NCI-H1694 treated with DMSO at 0.1 percent for 48 hours (cell line): ENCODE measurements at regions not wholly inside any gene's neighbourhood (a gene's known extent, or its start where the extent isn't known, plus 50 kb on each side); places are given as distances from the start of the nearest gene placed in this dataset.

Experiments used
- DNase-seq: peaks from one replicate; lab custom pipeline; 2025; lab: John Stamatoyannopoulos, UW

DNA sequence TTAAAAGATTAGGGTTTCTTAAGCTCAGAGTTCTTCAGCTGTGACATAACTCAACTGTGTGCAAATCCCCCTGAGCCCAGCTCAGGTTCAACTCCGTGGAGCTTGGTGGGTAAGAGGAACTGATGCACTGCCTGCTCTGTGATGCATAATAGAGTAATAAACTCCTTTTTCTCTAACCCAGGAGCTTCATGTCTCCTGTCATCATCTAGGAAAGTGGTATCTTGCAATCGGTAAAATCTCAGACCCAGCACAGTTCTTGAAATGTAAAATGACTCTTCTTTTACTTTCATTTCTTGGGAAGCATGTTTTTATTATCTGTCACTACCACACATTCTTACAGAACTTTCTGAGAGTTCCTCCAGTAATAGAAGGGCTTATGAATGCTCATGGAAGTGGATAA is 123.8 kb upstream of the PCDH9 start:
- DNase-seq = no peak

DNA sequence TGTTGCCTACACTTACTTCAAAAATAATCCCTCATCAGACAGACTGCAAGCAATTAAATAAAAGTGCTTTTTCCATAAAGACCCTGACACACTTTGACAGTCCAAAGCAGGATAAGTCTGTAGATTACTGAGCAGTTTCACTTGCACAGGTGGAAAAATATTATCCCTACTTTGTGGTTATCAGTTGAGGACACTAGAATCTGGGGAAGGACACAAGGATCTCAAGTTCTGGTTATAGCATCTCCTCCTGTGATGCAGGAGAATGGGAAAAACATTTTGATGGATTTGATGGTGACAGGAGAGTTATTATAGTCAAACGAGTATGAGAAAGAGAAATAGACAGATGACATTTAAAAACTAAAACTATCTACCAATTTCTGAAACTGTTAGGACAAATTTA is 122.9 kb upstream of the PCDH9 start:
- DNase-seq = no peak

DNA sequence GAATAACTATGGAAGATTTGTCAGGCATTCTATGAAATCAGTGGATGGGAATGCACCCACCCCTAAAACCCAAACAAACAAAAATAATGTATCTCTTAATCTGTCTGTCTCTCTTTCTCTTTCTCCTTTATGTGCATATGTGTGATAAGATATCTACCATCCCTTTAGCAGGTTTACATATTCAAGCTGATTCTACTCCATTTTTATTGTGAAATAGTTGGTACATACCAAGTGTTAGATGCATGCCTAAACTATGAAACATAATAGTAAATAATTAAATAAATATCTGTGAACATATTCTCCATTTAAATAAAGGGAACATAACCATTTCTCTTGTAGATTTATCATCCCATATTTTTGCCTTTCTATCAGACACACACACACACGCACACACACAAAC is 121.8 kb upstream of the PCDH9 start:
- no peak for DNase-seq

DNA sequence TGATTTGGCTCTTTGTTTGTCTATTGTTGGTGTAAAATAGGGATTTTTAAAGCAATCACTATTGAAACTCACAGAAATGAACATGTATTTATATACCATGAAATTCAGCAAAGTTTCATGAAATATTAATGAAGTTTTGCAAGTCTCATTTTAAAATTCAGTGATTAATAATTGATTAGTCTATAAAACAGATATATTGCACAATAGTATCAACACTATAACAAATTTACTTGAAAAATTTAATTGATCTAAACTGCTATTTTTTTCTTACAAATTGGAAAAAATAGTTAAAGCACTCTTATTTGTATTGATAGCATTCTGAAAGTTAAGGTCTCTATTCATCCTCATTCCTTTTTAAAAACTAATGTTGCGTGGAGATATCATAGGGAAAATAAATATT is 121.0 kb upstream of the PCDH9 start:
- no peak for DNase-seq

DNA sequence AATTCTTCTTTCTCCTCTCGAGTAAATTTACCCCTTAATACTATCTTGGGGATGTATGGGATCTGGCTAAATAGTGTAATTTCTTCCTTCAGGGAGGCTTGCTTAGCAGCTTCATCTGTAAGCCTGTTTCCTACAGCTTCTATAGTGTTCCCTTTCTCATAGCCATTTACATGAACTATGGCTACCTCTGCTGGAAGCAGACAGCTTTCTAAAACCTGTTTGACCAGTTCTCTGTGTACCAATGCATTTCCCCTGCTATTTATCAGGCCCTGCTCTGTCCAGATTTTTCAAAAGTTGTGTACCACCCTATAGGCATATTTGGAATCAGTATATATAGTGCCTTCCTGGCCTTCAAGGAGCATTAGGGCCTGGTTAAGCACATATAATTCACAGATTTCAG is 113.6 kb upstream of the PCDH9 start:
- no peak for DNase-seq

DNA sequence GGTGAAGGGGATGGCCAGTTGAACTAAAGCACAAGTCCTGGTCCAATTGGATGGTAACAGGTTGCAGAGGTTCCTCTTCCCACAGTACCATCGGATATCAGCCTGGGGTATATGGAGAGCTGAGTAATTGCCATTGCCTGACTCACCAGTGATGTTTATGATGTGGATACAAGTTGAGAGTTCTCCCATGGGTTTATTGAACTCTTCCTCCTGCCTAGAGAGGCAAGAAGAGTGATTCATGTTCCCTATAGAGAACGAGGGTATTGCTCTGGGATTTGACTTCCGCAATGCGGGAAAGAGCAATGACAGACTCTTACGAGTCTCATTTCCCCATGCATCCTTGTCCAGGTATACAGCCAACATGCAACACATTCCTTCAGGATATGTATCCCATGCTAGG is 111.3 kb upstream of the PCDH9 start:
- no peak for DNase-seq

DNA sequence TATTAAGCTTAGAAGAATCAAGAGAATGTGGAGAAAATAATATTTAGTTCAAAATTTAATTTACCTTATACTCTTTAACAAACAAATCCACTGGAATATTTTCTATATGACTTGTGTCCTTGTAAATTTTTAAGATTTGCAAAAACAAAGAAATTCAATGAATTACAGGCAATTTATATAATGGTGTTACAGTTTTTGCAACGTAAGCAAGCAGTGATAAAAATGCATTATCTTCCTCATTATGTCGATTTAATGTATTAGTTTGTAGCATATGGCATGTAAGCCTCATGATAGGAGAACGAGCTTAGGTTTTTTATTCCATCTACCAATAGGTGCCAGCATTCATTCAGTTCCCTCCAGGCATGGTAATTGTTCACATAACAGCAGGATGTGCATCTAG is 100.0 kb upstream of the PCDH9 start:
- DNase-seq = no peak

DNA sequence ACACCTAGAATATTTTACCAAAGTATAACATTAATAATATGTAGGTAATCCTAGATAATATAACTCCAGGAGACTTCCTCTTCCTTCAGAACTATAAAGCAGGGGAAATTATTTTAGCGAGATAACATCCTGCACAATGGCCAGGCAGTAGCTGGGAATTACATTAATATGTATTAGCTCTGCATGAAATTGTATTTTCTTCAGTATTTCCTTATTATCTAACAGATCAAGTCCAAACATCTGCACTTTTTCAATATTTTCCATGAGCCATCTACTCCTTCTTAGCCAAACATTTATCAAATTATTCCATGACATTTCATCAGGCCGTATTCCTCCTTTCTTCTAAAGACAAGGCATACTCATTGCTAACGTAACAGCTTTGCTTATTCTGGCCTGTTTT is 98.8 kb upstream of the PCDH9 start:
- no peak for DNase-seq

DNA sequence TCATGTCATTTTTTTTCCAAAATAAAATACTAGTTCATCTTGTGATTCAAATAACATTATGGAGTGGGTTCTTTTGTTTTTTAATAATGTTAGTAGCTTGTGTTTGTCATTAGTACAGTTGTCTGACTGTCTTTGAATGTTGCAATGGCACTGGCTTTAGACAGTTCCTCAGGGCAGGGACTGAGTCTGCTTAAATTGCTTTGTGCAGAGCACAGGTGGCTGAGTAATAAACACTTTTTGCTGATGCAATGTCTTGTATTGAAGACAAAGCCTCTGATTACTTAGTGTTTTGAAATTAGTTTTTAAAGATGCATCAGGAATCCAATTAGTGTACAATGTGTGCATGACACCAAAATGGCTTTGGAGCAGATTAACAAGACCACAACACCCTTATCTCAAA is 88.7 kb upstream of the PCDH9 start:
- DNase-seq = no peak

DNA sequence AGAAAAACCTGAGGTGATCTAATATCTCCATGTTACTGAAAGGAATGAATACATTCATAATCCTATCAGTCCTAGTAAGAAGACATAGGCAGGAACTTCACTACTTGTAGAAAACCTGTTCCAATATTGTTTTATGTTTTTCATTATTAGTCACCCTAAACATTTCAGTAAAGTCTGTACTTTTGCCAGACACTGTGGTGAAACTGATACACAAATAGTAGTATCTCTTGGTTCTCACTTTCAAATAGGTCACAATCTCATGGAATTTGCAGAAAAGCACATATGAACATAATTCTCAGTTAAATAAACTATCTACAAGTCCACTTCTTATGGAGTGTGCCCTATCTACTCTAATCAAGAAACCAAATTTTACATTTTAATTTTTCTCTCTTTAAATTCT is 88.3 kb upstream of the PCDH9 start:
- DNase-seq = no peak

DNA sequence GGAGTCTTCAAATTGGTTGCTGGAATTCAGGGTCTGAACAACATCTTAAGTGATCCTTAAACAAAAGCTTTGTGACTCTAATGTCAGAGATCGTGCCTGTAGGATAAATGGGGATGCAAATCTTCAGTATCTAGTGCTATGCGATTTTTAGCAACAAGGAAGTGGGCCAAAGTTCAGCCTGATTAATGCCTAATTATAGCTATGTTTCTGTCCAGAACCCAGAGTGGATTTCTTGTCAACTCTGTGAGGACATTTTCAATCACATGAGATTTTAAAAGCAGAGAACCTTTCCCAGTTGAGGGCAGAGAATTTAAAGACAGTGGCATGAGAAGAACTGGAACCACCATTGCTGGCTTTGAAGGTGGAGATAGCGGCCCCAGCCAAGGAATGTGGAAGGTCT is 84.3 kb upstream of the PCDH9 start:
- no peak for DNase-seq

DNA sequence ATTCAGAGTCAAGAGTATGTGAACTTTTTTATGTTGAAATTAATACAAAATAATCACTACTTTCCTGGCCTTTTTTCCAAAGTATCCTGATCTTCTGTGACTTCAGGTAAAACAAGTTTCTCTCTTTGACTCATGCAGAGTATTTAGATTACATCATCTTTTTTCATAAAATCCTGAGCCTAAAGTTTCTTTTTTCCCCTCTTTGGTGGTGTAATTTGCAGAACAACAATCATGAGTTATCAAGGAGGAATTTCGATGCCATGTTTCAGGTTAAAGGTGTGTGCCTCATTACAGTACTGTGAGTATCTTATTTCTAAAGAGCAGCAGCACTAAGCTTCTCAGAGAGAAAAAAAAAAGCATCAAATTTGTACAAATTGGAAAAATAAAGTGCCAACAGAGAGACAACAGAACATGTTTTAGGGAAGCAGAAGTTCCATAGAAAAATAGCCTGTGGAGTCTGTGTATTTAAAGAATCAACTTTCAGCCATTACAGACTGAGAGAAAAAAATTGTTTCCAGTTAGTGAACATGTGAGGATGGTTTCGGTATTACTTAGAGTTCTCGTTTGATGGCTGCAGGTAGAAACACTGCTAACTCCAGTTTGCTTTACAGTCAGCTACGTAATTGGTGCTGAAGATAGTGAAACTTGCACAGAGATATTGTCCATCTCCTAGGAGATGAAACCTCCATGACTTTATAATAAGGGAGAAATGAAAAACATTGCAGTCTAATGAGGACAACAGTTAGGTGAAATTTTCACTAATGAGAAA is 78.1 kb upstream of the PCDH9 start:
- DNase-seq = no peak

DNA sequence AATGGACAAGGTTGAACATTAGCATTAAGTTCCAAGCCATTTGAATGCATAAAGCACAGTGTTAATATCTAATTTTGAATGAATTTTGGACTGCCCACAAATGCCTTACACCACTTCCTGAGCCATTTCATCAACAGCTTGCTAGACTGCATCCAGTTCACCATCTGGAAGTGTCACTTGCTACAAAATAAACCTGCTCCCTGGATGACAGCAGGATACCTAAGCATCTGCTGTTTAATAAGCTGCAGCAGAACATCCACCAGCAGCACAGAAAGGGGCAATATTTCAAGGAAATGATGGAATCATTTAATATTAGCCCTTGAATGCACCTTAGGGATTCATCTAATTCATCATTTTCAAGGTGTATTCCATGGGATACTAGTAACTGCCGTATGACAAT is 76.6 kb upstream of the PCDH9 start:
- DNase-seq = peak; percentile 89

DNA sequence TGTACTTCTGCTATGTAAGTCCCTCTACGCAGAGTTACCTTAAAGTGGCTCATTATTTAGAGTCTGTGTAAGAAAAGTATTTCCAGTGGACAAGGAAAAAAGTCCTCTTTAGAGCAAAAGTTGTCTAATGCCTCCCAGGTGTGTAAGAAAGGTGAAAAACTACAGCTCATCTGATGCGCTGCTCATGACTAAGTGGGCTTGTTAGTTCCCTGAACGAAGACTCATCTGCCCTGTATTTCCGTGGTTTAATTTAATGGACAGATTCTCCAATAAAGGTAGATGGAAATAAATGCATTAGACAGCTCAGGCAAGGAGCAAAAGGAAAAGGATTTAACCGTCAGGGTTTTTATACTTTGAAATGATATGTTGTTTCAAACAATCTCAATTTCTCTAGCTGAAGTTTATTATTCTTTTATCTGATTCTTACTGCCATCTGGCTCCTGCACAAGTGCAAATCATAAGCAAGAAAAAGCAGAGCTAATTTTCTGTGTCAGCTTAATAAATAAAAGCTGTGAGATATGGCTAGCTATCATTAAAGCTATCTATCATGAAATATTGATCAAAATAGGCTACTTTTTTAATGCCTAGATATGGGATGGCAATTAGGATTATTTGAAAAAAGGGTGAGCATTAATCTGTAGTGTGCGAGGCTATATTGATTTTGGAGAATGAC is 73.7 kb upstream of the PCDH9 start:
- peak; percentile 39 for DNase-seq

DNA sequence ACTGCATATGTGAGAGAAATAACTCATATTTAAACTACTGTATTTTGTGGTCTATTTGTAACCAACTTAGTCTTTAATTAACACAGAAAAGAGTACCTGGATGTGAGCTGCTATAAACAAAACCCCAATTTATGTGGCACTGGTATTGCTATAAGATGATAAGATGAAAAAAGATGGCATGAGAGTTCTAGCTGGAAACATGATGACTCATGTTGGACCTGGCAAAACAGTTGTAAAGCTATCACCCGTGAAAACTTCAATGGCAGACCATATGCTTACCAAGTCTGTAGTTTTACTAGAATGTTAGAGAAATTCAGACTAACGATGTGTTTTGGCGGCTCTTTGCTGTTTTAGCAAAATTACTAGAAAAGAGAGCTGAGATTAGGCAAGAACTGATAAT is 69.6 kb upstream of the PCDH9 start:
- peak; percentile 88 for DNase-seq

DNA sequence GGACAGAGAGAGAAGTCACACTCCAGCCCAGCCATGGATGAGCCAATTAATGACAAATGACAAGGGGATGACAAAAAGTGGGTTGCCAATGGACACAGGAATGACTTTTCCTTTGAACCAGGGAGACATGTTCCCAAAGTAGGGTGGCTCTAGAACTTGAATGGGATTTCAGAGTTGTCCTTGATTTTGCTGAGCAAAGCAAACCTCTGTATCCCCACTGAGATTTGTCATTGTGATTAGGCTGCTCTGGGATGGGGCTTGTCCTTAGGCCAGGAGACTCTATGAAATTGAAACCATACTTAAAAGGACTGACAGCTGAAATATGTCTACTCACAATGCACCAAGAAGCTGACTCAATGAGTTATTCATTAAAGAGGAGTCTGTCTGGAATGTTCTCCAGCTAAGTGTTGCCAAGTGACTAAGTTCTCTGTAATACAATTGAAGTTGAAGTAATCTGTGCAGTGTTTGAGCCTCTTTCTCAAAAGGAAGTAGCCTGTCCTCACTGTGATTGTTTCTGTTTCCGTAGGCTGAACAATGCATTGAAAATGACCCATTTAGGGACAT is 69.0 kb upstream of the PCDH9 start:
- DNase-seq = no peak

DNA sequence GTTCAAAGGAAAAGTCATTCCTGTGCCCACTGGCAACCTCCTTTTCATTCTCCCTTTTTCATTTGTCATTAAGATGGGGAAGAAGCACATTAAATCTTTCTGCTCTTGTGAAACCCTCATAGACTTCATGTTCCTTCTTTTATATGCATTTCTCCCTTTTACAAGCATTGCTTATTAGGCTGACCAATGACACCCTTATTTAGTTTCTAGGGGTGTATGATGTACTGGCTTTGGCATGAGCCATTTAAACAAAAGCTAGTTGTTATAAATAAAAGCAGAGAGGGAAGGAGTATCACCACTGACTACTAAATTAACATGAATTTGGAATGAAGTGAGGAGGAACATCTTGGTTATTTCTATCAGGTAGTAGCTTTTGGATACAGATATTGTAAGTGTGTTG is 68.2 kb upstream of the PCDH9 start:
- no peak for DNase-seq

DNA sequence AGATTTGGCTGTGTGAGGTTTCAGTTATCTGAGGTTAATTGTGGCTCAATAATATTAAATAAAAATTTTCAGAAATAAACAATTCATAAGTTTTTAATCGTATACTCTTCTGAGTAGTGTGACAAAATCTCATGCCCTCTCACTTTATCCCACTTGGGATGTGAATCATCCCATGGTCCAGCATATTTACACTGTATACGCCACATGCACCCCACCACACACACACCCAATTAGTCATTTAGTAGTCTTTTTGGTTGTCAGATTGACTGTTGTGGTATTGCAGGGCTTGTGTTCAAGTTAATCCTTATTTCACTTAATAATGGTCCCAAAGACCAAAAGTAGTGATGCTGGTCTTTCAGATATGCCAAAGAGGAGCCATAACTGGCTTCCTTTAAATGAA is 66.4 kb upstream of the PCDH9 start:
- DNase-seq = no peak

DNA sequence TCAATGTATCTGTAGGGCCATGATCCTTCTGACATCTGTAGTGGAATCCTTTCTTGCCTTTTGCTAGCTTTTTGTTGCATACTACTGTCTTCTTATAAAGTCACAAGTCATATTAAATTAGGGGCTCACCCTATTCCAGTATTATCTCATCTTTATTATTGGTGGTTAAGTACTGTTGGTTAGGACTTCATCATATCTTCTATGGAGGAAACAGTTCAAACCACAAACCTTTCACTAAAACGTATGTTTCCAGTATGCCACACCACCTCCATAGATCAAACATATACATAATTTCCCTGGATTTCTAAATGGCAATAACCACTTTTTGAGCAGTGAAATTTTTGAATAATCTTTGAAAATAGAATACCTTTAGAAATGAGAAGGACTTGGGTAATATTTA is 62.8 kb upstream of the PCDH9 start:
- no peak for DNase-seq

DNA sequence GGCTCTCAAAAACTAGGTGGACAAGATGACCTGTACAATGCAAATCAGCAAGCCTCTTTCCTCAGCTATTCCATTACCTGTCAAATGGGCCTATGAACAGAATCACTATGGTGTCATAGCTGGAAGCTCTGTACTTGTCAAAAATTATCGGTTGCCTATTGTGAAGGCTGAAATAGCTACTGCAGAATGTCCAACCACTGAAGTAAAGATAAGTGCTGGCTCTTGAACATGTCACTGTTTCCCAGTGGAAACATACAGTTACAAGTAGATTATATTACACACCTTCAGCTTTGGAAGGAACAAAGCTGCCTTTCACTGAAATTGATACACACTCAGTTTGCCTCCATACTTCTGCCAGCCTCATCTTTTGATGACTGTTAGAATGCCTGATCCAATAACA is 55.5 kb upstream of the PCDH9 start:
- DNase-seq = no peak

DNA sequence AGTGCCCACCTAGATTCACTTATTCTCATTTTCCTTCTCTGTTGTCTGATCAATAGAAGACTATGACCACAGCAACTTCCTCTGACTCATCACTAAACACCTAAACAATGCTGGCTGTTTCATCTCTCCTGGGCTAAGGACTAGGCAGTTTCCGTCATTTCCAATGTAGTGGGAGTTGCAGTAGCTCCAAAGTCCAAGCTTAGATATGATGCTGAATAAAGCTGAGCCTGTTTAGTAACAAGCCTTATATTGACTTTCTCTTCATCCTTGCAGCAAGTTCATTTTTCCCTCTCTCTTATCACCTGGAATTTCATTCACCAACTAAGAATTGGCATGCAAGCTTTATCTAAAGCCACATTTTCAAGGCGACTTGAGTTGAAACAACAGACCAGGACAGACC is 53.5 kb upstream of the PCDH9 start:
- DNase-seq = no peak

DNA sequence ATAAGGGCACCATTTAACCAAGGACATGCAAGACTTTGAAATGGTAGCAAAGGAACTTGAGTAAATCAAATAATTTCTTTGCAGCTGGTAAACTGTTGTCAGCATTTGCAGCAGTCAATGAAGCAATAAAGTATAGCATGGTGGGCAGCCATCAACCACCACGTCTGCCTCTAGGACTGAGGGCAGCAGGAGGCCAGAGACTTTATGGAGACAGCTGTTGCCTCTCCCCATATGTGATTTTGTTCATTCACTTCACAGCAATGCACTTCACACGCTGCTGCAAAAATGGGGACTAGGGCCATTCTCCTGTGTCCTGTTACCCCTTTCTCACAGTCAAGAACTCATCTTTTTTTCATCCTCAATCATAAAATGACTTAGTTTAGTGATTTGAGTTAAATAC is 51.3 kb upstream of the PCDH9 start:
- peak; percentile 31 for DNase-seq
